HG02763 (cell line): ENCODE measurements at regions not wholly inside any gene's neighbourhood (a gene's known extent, or its start where the extent isn't known, plus 50 kb on each side); places are given as distances from the start of the nearest gene placed in this dataset.

Experiments used
- ATAC-seq: cut with Tn5 transposase; IDR thresholded peaks from one replicate; pipeline ENCODE4 v1.9.1; 2021; ENCODE audit warnings: mild to moderate bottlenecking, moderate library complexity; ENCODE audit not compliant: unreplicated experiment

DNA sequence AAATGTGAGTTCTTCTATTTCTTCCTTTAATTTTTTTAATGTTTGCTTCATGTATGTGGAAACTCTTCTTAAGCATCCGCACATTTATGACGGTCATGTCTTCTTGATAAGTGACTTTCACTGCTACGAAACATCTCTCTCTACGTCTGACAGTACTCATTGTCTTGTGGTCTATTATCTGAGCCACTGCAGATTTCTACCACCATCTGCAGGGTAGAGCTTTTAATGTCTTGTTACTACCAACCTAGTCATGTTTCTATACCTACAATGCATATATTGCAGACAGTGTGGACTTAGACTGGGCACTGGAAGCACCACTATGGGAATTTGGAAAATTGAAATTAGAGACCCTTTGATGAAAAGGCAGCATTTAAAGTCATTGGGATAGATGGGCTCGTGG, 75.4 kb upstream of the ARHGEF7 start:
- no peak for ATAC-seq

DNA sequence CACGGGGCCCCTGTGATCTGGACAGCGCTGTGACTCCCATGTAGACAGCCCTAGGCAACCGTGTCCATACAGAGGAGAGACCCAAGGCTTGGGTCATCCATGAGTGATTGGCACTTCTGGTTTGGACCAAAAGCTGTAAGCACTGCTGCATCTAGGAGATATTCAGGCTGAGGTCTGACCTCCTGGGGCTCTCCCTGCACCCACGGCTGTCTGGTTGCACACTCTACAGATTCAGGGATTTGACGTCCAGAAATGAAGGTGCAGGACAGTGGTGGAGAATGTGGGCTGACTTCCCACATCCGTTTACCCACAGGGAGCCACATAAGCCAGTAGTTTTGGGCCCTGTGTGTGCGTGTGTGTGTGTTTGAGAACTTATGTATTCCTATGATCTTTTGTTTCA, 76.2 kb upstream of the ARHGEF7 start:
- ATAC-seq: no peak

DNA sequence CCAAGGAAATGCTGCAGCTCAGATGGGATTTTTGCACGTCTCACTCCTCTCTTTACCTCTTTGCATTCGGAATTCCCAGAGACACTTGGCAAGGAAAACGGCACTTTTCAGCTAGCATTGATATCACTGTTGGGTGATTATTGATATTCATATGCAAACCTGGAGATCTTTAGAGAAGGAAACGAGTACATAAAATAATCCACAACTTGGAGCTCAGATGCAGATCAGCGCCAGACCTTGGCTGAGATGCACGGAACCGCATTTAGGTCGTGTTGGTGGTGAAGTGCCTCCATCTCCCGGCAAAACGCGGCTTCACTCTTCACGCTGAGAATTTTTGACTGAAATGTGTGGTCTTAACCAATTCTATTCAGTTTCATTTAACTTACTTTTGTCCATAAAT, 77.2 kb upstream of the ARHGEF7 start:
- ATAC-seq: no peak

DNA sequence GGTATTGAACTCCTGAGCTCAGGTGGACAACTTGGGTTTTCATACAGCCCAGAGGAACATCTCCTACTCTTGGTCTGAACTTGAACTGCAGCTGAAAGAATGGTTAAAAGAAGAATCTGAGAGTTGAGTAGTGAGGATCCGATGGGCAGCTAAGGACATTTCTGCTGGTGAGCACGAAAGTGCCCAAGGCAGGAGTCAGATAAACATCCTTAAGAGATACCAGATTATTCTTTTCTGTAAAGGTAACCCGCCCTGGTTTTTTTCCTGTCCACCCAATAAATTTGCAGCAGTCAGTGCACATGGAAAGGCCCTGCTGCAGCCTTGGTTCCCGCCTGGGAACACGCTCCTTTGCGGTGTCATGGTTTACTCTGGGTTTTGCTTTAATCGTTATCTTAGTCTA, 78.4 kb upstream of the ARHGEF7 start:
- no peak for ATAC-seq

DNA sequence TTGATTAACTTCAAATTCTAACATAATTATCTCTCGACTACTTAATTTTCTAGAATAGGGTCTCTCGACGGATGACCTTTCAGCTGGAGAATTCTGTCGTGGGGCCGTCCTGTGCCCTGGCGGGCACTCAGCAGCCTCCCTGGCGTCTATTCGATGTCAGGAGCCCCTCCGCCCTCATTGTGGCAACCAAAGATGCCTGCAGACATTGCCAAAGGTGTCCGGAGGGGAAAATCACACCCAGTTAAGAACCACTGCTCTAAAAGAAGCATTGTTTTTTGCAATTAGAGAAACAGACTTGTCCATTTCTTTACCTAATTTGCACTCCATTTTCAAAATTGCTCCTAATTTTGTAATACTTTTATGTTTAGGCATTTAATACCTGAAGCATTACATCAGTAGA, 79.2 kb upstream of the ARHGEF7 start:
- no peak for ATAC-seq

DNA sequence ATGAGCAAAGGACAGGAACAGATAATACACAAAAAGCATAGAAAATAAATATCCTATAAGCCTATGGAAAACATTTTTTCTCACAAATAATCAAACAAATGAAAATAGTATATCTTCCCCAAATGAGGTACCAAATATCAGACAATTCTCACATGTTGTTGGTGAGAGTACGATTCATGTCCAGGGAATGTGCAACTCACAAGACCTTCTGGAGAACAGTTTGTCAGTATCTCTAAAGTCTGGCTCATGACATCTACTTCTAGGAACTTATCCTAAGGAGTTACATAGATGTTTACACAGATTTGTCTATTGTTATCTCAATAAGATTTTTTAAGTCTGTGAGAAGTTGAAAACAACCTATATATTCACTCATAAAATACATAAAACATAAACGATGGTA, 80.3 kb upstream of the ARHGEF7 start:
- no peak for ATAC-seq

DNA sequence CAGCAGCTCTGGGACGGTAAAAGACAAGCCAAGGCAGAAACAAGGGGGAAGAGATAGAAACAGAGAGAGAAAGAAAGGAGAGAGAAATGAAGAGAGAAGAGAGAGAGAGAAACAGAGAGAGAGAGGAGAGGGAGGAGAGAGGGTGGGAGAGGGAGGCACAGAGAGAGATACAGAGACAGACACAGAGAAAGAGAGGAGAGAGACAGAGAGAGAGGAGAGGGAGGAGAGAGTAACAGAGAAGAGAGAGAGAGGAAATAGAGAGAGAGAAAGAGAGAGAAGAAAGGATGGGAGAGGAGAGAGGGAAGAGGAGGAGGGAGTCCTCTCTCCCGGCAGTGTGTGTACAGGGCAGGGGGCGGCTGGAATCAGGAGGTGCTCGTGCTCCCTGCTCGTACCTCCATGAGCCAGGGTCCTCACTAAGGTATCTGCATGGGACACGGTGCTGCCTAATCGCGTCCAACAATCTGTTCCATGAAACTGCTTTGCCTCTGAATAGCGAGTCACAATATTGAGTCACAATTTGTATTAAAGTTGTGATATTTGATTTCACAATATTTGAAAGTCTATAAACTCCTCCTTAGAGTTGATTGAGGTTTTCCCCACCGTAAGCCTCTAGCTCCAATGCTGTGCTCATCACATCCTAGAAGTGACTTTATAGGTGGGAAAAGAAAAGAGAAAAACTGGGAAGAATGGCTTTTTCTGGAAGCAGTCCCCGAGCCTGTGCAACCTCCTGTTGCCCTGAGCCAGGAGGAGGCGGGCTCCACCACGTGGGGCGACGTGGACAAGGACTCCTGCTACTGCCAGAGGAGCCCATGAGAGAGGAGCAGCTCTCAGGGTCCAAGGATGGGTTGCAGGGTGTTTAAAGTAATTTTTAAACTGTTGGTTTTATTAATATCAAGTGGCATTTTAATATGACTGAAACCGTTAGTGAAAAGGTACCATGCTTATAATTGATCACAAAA, 81.7 kb upstream of the ARHGEF7 start:
- no peak for ATAC-seq

DNA sequence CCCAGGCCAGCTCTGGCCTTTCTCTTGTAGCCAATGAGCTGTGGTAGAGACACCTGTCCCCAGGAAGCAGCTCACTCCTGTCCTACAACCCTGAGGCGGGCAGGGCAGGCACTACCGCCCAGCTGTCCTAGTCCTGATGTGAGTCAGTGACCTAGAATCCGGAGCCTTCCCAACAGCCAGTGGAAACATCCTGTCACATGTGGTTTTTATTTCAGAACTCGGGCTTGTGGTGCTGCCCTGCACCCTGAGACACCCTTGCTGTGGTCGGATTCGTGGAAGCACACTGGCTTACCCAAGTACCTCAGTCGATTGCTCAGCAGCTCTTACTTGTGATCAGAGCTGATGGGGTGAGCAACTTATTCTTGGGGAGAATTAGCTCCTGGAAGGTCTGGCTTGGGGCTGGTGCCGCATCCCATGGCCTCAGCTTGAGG, 83.6 kb upstream of the ARHGEF7 start:
- no peak for ATAC-seq

DNA sequence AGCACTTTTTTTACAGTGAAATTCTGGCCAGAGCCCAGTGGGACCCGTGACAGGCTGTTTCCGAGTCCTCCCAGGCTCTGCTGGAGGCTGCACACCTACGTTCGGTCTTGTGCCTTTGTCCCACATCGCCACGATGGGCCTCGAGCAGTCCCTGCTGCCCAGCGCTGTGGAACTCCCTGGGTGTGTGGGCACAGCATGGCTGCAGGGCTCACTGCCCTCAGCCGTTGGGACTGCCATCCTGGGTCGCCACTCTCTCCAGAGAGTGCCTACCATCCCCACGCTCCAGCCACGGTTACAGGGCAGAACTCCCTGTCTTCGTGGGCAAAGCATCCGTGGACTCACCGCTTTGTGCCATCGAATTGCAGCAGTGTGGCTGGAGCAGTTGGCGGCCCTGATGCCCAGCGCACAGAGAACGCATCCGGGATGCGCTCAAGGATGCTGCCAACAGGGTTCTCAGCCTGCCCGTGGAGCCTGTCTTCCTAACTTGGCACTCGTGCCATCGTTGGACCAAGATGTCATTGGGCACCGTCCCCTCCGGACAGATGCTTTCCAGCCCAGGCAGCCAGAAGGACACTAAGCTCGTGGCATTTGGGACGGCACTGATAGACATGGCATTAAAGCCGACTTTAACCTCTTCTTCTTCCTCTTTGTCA, 85.0 kb upstream of the ARHGEF7 start:
- no peak for ATAC-seq

DNA sequence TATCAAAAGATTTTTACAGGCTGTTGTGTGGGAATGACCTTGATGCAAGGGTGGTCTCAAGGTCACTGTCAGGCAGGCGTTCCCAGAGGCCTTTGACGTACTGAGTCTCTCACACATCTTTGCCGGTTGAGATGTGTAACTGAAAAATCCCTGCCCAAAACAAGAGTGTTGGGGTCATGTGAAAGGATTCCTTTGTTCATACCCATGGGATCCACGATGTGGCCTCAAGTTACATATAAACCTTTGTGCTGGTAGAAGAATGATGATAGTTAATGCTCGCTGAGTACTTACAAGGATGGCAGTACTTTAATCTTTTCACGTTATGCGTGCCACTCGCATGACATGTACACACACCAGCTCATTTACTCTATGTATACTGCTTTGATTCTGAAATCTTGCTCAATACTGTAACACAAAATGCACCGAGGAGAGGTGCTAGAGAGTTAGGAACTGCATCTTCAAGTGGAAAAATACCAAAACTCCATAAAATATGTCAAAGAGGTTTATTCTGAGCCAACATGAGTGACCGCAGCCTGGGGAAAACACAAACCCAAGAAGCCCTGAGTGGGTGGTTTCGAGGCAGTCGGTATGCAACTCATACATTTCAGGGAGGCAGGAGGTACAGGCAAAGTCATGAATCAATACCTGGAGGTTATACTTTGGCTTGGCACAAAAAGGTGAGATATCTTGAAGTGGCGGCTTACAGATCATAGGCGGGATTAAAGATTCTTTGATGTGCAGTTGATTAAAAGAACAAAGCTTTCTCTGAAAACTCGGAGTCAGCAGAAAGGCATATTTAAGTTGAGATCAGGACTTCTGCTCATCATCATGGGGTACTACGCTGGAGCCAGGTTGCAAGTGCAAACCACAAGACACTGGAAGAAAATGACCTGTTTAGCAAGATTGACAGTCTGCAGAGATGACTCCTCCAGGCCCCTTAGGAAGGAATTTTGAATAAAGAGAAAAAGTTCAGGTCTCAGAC, 87.4 kb upstream of the ARHGEF7 start:
- ATAC-seq: no peak

DNA sequence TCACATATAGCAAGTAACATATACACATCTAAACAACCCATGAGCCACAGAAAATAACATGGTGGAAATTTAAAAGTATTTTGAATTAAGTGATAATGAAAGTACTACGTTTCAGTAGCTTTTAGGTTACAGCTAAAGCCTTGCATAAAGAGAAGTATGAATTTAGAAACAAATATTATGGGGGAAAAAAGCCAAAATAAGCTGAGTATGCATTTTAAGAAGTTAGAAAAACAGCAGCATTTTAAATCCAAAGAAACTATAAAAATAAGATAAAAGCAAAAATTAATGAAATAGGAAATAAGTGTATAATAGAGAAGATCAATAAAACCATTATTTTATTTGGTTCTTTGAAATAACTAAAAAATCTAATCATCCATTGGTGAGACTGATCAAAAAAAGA, 89.8 kb upstream of the ARHGEF7 start:
- ATAC-seq: no peak

DNA sequence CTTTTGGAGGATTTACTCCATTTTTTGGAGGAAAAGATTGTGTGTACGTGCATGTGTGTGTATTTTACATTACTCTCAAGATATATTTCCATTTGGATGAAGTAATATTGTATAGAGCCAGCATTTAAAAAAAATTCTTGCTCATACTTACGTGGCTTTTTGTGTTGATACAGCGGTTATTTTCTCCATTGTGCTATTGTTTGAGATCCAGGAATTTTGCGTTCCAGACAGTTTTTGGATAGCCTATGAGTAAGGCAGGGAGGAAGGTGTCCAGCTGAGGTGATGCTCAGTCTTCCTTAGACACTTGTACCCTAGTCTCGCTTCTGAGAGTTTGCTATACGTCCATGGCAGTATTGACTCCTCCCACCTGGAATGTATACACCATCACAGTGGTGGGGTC, 92.2 kb upstream of the ARHGEF7 start:
- ATAC-seq: no peak

DNA sequence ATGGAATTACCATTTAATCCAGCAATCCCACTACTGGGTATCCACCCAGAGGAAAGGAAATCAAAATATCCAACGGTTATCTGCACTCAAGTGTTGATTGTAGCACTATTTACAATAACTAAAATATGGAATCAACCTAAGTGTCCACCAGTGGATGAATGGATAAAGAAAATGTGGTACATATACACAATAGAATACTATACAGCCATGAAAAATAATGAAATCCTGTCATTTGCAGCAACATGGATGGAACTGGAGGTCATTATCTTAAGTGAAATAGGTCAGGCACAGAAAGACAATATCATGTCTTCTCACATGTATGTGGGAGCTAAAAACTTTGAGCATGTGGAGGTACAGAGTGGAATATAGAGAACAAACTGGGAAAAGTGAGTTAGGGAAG, 92.9 kb upstream of the ARHGEF7 start:
- no peak for ATAC-seq

DNA sequence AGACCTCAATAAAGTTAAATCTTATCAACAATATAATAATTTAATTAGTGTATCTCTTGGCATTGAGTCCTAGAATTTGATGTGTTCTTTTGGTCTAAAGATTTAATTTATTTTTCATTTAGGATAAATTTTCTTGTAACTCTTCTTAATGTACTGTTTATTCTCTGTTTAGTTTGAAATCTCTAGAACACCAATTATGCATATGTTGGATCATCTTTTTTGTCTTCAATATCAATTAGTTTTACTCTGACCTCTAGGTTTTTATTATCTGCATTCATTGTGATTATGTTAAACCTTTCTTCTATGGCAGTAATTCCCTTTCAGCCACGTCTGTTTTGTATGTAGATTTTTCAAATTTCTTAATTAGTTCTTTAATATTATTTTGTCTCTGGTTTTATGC, 93.8 kb upstream of the ARHGEF7 start:
- no peak for ATAC-seq

DNA sequence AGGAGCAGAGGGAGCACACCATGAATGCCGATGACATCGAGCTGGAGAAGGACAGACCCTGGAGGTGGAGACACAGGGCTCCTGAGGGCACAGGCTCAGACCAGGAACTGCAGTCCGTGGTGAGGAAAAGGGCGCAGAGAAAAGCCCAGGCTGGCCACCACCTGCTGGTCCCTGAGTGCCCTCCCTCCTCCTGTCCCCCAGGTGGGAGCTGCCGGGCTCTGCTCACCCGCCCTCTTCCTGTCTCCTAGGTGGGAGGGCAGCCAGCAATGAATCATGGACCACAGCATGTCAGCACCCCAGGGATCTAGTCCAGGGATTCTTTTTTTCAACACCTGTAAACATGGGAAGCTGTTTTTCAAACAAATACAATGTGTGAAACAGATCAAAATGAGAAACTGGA, 94.6 kb upstream of the ARHGEF7 start:
- no peak for ATAC-seq

DNA sequence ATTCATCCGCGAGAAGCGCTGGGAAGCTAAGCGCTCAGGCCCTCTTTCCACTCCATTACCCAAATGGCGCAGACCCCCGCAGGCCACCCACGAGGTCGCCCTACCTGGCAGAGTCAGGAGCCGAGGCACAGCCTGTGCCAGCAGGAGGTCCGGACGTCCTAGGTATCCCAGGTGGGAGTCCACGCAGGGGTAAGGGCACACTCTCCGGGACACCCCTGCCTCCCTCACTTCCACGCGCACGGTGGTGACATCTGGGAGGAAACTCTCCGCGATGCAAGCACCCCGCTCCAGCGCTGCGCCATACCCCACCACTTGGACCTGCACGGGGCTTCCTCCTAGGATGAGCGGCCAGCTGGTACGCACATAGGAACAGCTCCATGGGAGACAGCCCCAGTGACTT, 95.1 kb upstream of the ARHGEF7 start:
- no peak for ATAC-seq

DNA sequence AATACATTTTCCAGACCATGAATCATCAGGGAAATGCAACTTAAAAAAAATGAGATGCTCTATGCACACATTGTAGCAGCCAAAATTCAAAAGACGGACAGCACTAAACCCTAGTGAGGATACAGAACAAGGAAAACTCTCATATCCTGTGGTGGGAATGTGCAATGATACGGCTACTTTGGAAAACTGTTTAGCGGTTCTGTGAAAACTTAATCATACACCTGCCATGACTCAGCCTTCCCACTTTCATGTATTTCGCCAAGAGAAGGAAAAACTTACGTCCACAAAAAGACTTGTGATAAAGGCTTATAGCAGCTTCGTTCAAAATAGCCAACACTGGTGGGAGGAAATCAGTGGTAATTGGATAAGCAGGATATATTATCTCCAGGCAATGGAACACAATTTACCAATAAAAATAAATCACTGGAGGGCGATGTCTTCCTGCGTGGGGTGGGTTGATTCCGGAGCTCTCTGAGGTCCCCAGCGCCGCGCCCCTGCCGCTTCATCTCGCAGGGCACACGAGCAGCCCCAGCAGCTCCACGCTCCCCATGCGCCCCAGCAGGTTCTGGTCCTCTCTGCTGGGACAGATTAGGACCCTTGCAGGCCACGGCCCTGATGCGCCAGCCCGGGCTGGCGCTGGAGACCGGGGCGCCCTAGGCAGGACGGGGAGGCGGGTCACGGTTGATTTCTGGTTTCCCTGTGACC, 97.2 kb upstream of the ARHGEF7 start:
- ATAC-seq: no peak

DNA sequence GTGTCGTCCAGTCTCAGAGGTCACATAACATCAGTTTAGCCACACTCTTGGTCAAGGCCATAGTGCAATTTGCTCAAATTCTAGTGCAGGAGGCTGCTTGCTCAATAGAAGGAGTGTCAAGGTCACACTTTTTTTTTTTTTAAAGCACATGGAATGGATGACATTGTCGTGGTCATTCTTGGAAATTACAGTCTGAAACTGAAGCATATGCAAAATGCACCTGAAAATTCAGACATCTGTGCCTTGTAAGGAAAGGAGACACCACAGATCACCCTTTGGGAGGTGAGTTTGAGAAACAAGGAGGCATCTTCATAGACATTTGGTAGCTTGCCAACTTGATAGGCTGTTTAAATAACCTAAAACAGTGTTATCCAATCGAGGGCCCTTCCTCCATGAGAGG, 98.3 kb upstream of the ANKRD10 start:
- ATAC-seq: no peak

DNA sequence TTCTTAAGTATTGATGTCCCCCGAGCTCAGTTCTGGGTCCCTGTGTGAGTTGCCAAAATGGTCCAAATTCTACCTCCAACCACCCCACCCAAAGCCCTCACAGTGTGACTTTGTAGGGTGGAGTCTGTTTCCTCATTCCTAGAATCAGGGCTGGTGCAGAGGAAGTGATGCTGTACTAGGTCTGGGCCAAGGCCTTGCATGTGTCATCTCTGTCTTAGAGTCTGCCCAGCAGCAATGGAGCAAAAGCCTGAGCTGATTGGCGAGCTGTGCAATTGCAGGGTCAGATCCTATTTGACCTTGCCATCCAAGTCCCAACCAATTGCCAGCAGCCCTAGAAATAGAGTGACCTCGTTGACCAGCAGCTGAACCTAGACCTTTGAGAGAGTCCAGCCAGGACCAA, 97.0 kb upstream of the ANKRD10 start:
- no peak for ATAC-seq

DNA sequence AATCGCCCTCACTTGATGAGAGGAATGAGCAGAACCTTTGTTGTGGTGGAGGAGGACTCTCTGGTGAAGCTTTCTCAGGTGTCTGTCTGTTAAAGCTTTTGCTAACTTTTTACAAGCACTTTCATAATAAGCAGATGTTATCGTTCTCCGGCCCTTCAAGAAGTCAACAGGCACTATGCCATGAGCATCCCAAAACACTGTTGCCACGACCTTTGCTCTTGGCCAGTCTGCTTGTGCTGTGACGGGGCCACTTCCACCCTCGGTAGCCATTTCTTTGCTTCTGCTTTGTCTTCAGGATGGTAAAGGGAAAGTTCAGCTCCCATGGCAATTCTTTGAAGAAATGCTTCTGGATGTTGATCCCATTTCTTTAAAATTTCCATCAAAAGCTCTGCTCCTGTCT, 93.5 kb upstream of the ANKRD10 start:
- no peak for ATAC-seq

DNA sequence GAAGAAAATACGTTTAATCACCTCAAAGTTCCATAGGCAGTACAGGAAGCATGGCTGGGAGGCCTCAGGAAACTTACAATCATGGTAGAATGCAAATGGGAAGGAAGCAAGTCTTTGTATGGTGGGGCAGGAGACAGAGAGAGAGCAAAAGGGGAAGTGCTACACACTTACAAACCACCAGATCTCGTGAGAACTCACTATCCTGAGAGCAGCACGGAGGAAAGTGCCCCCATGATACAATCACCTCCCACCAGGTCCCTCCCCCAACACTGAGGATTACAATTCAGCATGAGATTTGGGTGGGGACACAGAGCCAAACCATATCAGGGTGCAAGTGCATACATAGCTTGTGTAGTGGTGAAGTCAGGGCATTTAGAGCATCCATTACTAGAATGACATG, 92.3 kb upstream of the ANKRD10 start:
- ATAC-seq: no peak
